HL-60 (cell line): ENCODE measurements at regions not wholly inside any gene's neighbourhood (a gene's known extent, or its start where the extent isn't known, plus 50 kb on each side); places are given as distances from the start of the nearest gene placed in this dataset.

Experiments
- CTCF ChIP-seq: IDR thresholded peaks from one replicate; pipeline ENCODE4 v1.5.1; 2011; ENCODE audit warnings: low read length, control low read depth, inconsistent platforms; ENCODE audit not compliant: insufficient read depth
- GABPA ChIP-seq: IDR thresholded peaks from 2 replicates; pipeline ENCODE4 v1.6.1; 2012; ENCODE audit warnings: low read depth
- POLR2AphosphoS5 ChIP-seq: IDR thresholded peaks from 2 replicates; pipeline ENCODE4 v1.6.1; 2012; ENCODE audit warnings: low read depth
- REST ChIP-seq: IDR thresholded peaks from 2 replicates; pipeline ENCODE4 v1.6.1; 2012; ENCODE audit warnings: low read depth; ENCODE audit not compliant: insufficient replicate concordance
- SPI1 ChIP-seq: IDR thresholded peaks from 2 replicates; pipeline ENCODE4 v1.6.1; 2012; ENCODE audit warnings: low read depth, mild to moderate bottlenecking, borderline replicate concordance

- TF ChIP-seq CTCF (no peak), GABPA (no peak), REST (no peak), POLR2AphosphoS5 (no peak), SPI1 (no peak)
Observed at GRCh38 chr12:59486827-59487226, 109.0 kb upstream of the SLC16A7 start.
